Smooth muscle cell (in vitro differentiated cells): ENCODE measurements at regions not wholly inside any gene's neighbourhood (a gene's known extent, or its start where the extent isn't known, plus 50 kb on each side); places are given as distances from the start of the nearest gene placed in this dataset.

Source experiments
- DNase-seq: peaks from one replicate; lab custom pipeline; 2025; ENCODE audit not compliant: unreplicated experiment; lab: John Stamatoyannopoulos, UW
- H2AFZ ChIP-seq: fragments of 200-600 bp; sonication (generic); 2 replicates; pipeline ENCODE4 v1.6.0; 2016; ENCODE audit warnings: antibody characterized with exemption, low read depth, mild to moderate bottlenecking
- H3F3A ChIP-seq: fragments of 200-600 bp; sonication (generic); 2 replicates; pipeline ENCODE4 v1.6.0; 2017; ENCODE audit warnings: antibody characterized with exemption, low read depth
- H3K27ac ChIP-seq: fragments of 200-600 bp; sonication (generic); 2 replicates; pipeline ENCODE4 v1.5.1; 2016; ENCODE audit warnings: low read depth, mild to moderate bottlenecking
- H3K27me3 ChIP-seq: fragments of 200-600 bp; sonication (generic); 2 replicates; pipeline ENCODE4 v1.6.1; 2016; ENCODE audit warnings: low read depth, mild to moderate bottlenecking
- H3K36me3 ChIP-seq: fragments of 200-600 bp; sonication (generic); 2 replicates; pipeline ENCODE4 v1.5.1; 2016; ENCODE audit warnings: low read depth
- H3K4me1 ChIP-seq: fragments of 200-600 bp; sonication (generic); 2 replicates; pipeline ENCODE4 v1.5.1; 2016; ENCODE audit warnings: low read depth
- H3K4me2 ChIP-seq: fragments of 200-600 bp; sonication (generic); 2 replicates; pipeline ENCODE4 v1.6.0; 2016; ENCODE audit warnings: mild to moderate bottlenecking
- H3K4me3 ChIP-seq: fragments of 200-600 bp; sonication (generic); 2 replicates; pipeline ENCODE4 v1.5.1; 2016; ENCODE audit warnings: mild to moderate bottlenecking
- H3K79me2 ChIP-seq: fragments of 200-600 bp; sonication (generic); 2 replicates; pipeline ENCODE4 v1.6.0; 2016; ENCODE audit warnings: low read depth, mild to moderate bottlenecking
- H3K9ac ChIP-seq: fragments of 200-600 bp; sonication (generic); 2 replicates; pipeline ENCODE4 v1.6.0; 2016; ENCODE audit warnings: low read depth
- H3K9me3 ChIP-seq: fragments of 200-600 bp; sonication (generic); replicated peaks from 2 replicates; pipeline ENCODE4 v1.5.1; 2016; ENCODE audit warnings: low read depth
- H4K20me1 ChIP-seq: fragments of 200-600 bp; sonication (generic); 2 replicates; pipeline ENCODE4 v1.6.0; 2016; ENCODE audit warnings: low read depth
- WGBS: methylation state at CpG from one replicate; pipeline ENCODE4 v1.1.7; 2016; ENCODE audit warnings: low lambda C conversion rate; 5-methylcytosine and 5-hydroxymethylcytosine counted together
- TF ChIP-seq, protein P1 (sequence below): fragments of 200-600 bp; sonication (generic); IDR thresholded peaks from 2 replicates; pipeline ENCODE4 v1.5.1; 2017; ENCODE audit warnings: borderline replicate concordance, mild to moderate bottlenecking, antibody characterized with exemption; ENCODE audit not compliant: insufficient read depth, poor library complexity, severe bottlenecking

DNA sequence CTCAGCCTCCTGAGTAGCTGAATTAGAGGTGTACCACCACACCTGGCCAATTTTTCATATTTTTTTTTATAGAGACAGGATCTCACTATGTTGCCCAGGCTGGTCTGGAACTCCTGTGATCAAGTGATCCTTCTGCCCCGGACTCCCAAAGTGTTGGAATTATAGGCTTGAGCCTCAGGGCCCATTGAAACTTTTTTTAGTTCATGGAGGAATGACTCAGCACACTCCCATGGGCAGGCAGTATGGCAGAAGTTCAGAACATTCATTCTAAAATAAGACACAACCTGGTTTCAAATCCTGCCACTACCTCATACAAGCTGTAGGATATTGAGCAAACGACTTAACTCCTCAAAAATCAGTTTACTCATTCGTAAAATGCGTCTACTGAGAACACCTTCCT is 320.4 kb upstream of the SP8 start:
- Histone ChIP-seq H3K4me1 (no peaks in the 10 kb centered on the region), H3K27ac (no peak overlapping the region), H3K9ac (no peak overlapping the region), H4K20me1 (no peaks in the 10 kb centered on the region), H3K9me3 (no peaks in the 10 kb centered on the region), H3F3A (no peaks in the 10 kb centered on the region), H3K27me3 (no peaks in the 10 kb centered on the region), H3K4me3 (no peak overlapping the region), H3K4me2 (no peak overlapping the region), H3K79me2 (no peaks in the 10 kb centered on the region), H3K36me3 (no peaks in the 10 kb centered on the region), H2AFZ (no peak overlapping the region)
- 88% methylated on average over 4 of the region's 4 CpGs for WGBS
- TF ChIP-seq, protein P1, sequence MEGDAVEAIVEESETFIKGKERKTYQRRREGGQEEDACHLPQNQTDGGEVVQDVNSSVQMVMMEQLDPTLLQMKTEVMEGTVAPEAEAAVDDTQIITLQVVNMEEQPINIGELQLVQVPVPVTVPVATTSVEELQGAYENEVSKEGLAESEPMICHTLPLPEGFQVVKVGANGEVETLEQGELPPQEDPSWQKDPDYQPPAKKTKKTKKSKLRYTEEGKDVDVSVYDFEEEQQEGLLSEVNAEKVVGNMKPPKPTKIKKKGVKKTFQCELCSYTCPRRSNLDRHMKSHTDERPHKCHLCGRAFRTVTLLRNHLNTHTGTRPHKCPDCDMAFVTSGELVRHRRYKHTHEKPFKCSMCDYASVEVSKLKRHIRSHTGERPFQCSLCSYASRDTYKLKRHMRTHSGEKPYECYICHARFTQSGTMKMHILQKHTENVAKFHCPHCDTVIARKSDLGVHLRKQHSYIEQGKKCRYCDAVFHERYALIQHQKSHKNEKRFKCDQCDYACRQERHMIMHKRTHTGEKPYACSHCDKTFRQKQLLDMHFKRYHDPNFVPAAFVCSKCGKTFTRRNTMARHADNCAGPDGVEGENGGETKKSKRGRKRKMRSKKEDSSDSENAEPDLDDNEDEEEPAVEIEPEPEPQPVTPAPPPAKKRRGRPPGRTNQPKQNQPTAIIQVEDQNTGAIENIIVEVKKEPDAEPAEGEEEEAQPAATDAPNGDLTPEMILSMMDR = no peak
- DNase-seq = no peak

DNA sequence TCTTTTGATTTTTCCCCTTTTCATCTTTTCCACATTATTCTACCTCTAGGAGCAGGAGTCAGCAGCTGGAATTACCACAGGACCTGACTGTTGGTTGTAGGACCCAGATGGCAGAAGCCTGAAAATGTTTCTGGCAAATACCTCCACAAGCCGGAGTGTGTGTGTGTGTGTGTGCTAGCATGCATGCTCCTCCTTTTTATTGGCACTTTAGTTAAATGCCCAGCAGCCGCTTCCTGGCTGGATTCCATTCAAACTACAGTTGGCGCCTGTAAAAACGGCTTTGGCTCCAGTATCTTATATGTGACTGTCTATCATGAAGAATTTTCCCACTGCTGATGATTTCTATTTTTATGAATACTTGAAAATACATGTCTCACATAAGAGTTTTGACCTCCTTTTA is 319.7 kb upstream of the SP4 start:
- H3K4me2 ChIP-seq = no peak overlapping the region
- no peaks in the 10 kb centered on the region for H3F3A ChIP-seq
- TF ChIP-seq, protein P1 = no peak
- no peaks in the 10 kb centered on the region for H3K9me3 ChIP-seq
- DNase-seq = no peak
- H3K9ac ChIP-seq = no peak overlapping the region
- no peaks in the 10 kb centered on the region for H4K20me1 ChIP-seq
- no peak overlapping the region for H3K4me3 ChIP-seq
- H2AFZ ChIP-seq = no peak overlapping the region
- WGBS = 57% methylated on average over 4 of the region's 4 CpGs
- H3K4me1 ChIP-seq = no peaks in the 10 kb centered on the region
- no peaks in the 10 kb centered on the region for H3K27me3 ChIP-seq
- H3K79me2 ChIP-seq = no peaks in the 10 kb centered on the region
- H3K27ac ChIP-seq = no peak overlapping the region
- no peaks in the 10 kb centered on the region for H3K36me3 ChIP-seq

DNA sequence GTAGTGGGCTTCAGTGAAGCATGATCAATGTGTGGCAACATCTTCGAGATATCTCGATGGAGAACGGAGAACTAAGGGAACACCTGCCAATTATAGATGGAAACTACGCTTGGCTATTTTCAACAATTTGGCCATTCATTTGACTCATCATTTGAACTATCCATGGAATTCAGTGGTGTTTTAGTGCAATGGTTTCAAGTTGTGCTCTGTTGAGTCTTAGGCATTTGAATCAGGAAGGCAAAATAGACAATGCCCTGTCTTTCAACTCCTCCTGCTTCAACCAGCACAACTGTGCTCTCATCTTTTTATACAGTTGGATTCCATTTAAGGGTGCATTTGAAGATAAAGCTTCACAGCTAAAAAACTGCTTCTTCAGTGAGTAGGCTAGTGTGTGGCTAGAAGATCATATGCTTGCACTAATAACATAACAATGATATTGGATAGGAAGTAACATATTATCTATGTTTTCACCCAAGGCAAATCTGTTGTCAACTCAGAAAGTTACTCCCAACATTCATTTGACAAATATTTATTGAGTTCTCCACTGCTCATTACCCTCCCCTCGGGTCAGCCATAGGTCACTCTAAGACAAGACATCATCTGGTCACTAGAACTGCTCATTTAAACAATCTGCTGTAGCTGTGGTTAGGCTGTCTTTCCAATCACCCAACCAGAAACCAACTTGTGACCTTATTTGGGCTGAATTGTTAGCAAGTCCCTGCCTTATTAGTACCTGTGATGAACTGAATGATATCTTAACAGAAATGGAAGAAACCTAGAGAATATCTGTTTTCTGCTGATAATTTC is 314.1 kb upstream of the SP4 start:
- H4K20me1 ChIP-seq = no peaks in the 10 kb centered on the region
- no peak overlapping the region for H3K4me2 ChIP-seq
- H3K79me2 ChIP-seq = no peaks in the 10 kb centered on the region
- H3K36me3 ChIP-seq = no peaks in the 10 kb centered on the region
- WGBS = 87% methylated on average over 5 of the region's 5 CpGs
- H3K27ac ChIP-seq = no peak overlapping the region
- TF ChIP-seq, protein P1 = no peak
- H3K27me3 ChIP-seq = no peaks in the 10 kb centered on the region
- no peaks in the 10 kb centered on the region for H3K9me3 ChIP-seq
- no peak overlapping the region for H3K4me3 ChIP-seq
- H2AFZ ChIP-seq = no peak overlapping the region
- H3K4me1 ChIP-seq = no peaks in the 10 kb centered on the region
- DNase-seq = no peak
- H3K9ac ChIP-seq = no peak overlapping the region
- H3F3A ChIP-seq = no peaks in the 10 kb centered on the region

DNA sequence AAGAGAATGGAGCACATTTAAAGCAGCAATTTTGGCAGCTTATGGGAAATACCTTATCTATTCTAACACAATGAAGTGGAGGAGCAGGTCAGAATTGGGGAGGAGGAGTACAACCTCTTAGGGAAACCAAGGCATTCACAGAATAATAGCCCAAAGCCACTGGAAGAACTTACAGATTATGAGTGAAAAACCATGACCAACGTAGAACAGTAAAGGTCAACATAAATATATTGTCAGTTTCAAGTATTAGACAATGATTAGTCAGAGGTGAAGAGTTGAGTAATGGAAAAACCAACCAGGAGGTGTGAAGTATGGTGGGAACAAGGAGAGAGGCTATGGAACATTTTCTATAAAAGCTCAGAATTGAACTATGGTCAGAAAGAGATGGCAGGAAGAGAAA is 304.3 kb upstream of the SP4 start:
- no peak overlapping the region for H3K4me2 ChIP-seq
- no peak overlapping the region for H3K9ac ChIP-seq
- peaks cover 4% of the 10 kb centered on the region for H3K4me1 ChIP-seq
- H3K9me3 ChIP-seq = no peaks in the 10 kb centered on the region
- no peaks in the 10 kb centered on the region for H3K79me2 ChIP-seq
- H3K4me3 ChIP-seq = no peak overlapping the region
- DNase-seq = no peak
- no peak overlapping the region for H3K27ac ChIP-seq
- H3K27me3 ChIP-seq = no peaks in the 10 kb centered on the region
- H3K36me3 ChIP-seq = no peaks in the 10 kb centered on the region
- TF ChIP-seq, protein P1 = no peak
- no peak overlapping the region for H2AFZ ChIP-seq
- no peaks in the 10 kb centered on the region for H4K20me1 ChIP-seq
- no peaks in the 10 kb centered on the region for H3F3A ChIP-seq
- 69% methylated on average over 1 of the region's 1 CpG for WGBS
